Spleen (tissue), 11 donors: ENCODE measurements at regions not wholly inside any gene's neighbourhood (a gene's known extent, or its start where the extent isn't known, plus 50 kb on each side); places are given as distances from the start of the nearest gene placed in this dataset.
A peak's percentile ranks its signal among the peaks of the same experiment; 100 is the strongest.

Experiments used
- DNase-seq: peaks from one replicate; pipeline ENCODE4 v3.0.0-alpha.2; 2020
- H3K27ac ChIP-seq, 8 donors: fragments of 200-600 bp; sonication (generic) in 7 of 8; 1 replicate in 4 of 8; 2 replicates in 4 of 8; pipeline versions ENCODE4 v1.5.0 to v1.8.0; 2016 to 2021; ENCODE audit warnings: inconsistent platforms in 4 of 8, mild to moderate bottlenecking in 4 of 8, moderate library complexity in 1 of 8
- H3K27me3 ChIP-seq, 7 donors: fragments of 200-600 bp; sonication (generic) in 6 of 7; replicated peaks in 1 of 7; 1 replicate in 4 of 7; 2 replicates in 3 of 7; pipeline versions ENCODE4 v1.5.0 to v1.8.0; 2016 to 2021; ENCODE audit warnings: inconsistent platforms in 3 of 7, mild to moderate bottlenecking in 1 of 7
- H3K36me3 ChIP-seq, 6 donors: fragments of 200-600 bp; sonication (generic) in 5 of 6; 1 replicate in 4 of 6; 2 replicates in 2 of 6; pipeline versions ENCODE4 v1.5.0 to v1.8.0; 2016 to 2021; ENCODE audit warnings: inconsistent platforms in 2 of 6
- H3K4me1 ChIP-seq, 6 donors: fragments of 200-600 bp; sonication (generic) in 5 of 6; 1 replicate in 3 of 6; 2 replicates in 3 of 6; pipeline versions ENCODE4 v1.5.0 to v1.8.0; 2016 to 2021; ENCODE audit warnings: inconsistent platforms in 3 of 6
- H3K4me3 ChIP-seq, 8 donors: fragments of 200-600 bp; sonication (generic) in 7 of 8; 1 replicate in 4 of 8; 2 replicates in 4 of 8; pipeline versions ENCODE4 v1.5.0 to v1.8.0; 2016 to 2021; ENCODE audit warnings: inconsistent platforms in 4 of 8, mild to moderate bottlenecking in 4 of 8, moderate library complexity in 2 of 8
- H3K9me3 ChIP-seq, 8 donors: fragments of 200-600 bp; sonication (generic) in 7 of 8; 1 replicate in 4 of 8; 2 replicates in 4 of 8; pipeline versions ENCODE4 v1.5.0 to v1.8.0; 2016 to 2021; ENCODE audit warnings: inconsistent platforms in 4 of 8
- POLR2A ChIP-seq, 3 donors: fragments of 450-650 bp; IDR thresholded peaks; one replicate each; pipeline ENCODE4 v1.5.1; 2017; ENCODE audit warnings: antibody characterized with exemption in 3 of 3, mild to moderate bottlenecking in 1 of 3
- POLR2AphosphoS5 ChIP-seq, 3 donors: sonication (generic); formaldehyde crosslinking; IDR thresholded peaks; one replicate each; pipeline ENCODE4 v1.5.1; 2017; ENCODE audit warnings: antibody characterized with exemption in 3 of 3
- WGBS, 5 donors: extraction: QIAGEN DNeasy Blood & Tissue Kit in 3 of 5; methylation state at CpG; one replicate each; pipeline versions ENCODE4 v1.1.5 to v1.1.7; 2013 to 2018; 5-methylcytosine and 5-hydroxymethylcytosine counted together
- intact Hi-C: fragments of 100-400 bp; cut with DNase I; formaldehyde crosslinking; loops from one replicate; pipeline ENCODE4 v1.15.0; 2023; ENCODE audit warnings: low total_unique reads
- TF ChIP-seq, protein P1 (sequence below), 11 experiments: fragments of 200-600 bp in 7 of 11; fragments of 450-650 bp in 4 of 11; sonication (generic) in 4 of 11; IDR thresholded peaks in 8 of 11; conservative IDR thresholded peaks in 3 of 11; 1 replicate in 7 of 11; 2 replicates in 4 of 11; pipeline versions ENCODE4 v1.4.0 to v1.8.0; 2016 to 2021; ENCODE audit warnings: antibody characterized with exemption in 11 of 11, inconsistent platforms in 4 of 11, mild to moderate bottlenecking in 1 of 11
- donor health status: healthy with polysubstance abuse.
- donor health status: DM: no; HTN: no; CAD: no; lungs with moderate emphysema.
- donor health status: DM: no; HTN: no; CAD: no.
- donor health status: Bipolar disorder and iron deficiency.
- donor health status: healthy.
- donor health status: DM: no; HTN: no; CAD: no.
- donor health status: DM: yes; HTN: yes; CAD: no.

DNA sequence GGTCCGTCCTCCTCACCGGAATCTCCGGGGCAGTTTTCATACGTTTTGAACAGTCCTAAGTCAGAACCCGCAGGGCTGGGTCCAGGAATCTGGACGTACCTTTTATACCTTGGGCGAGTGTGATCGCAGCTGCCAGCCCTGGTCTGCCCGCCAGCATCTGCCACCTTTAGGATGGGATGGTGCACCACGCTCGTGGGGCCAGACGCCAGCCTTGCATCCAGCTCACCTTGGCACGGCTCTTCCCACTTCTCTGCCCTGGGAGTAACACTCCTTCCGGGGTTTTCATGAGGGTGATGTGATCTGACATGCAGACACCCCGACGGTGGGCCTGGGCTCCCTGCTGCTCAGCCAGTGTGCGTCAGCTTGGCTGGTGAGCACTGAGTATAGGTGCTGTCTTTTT lies 66.6 kb upstream of the ZNF469 start:
- TF ChIP-seq POLR2A (IDR thresholded peaks at IDR 0.05) (no peak), POLR2AphosphoS5 (IDR thresholded peaks at IDR 0.05) (no peak)
- TF ChIP-seq, protein P1, sequence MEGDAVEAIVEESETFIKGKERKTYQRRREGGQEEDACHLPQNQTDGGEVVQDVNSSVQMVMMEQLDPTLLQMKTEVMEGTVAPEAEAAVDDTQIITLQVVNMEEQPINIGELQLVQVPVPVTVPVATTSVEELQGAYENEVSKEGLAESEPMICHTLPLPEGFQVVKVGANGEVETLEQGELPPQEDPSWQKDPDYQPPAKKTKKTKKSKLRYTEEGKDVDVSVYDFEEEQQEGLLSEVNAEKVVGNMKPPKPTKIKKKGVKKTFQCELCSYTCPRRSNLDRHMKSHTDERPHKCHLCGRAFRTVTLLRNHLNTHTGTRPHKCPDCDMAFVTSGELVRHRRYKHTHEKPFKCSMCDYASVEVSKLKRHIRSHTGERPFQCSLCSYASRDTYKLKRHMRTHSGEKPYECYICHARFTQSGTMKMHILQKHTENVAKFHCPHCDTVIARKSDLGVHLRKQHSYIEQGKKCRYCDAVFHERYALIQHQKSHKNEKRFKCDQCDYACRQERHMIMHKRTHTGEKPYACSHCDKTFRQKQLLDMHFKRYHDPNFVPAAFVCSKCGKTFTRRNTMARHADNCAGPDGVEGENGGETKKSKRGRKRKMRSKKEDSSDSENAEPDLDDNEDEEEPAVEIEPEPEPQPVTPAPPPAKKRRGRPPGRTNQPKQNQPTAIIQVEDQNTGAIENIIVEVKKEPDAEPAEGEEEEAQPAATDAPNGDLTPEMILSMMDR (IDR thresholded peaks at IDR 0.05 in 8 of 11, conservative IDR thresholded peaks at IDR 0.05 in 3 of 11), result no peak
- peak overlapping the region in 3 of 8 donors; percentile 15 to 45 (median 42) for H3K27ac ChIP-seq
- peak overlapping the region in 1 of 8 donors; percentile 15 for H3K4me3 ChIP-seq
- intact Hi-C loops, result no loop called here
- no peaks in the 10 kb centered on the region for H3K36me3 ChIP-seq
- WGBS, 5 donors, result 62 to 87% (median 76%) methylated on average over 16 to 17 of the region's 17 CpGs
- peaks cover 4 to 40% (median 25%) of the 10 kb centered on the region in 6 donors for H3K4me1 ChIP-seq
- peaks cover 0 to 40% (median 0%) of the 10 kb centered on the region in 7 donors for H3K27me3 ChIP-seq
- DNase-seq, result no peak
- H3K9me3 ChIP-seq, result peaks cover 0 to 18% (median 10%) of the 10 kb centered on the region in 8 donors

DNA sequence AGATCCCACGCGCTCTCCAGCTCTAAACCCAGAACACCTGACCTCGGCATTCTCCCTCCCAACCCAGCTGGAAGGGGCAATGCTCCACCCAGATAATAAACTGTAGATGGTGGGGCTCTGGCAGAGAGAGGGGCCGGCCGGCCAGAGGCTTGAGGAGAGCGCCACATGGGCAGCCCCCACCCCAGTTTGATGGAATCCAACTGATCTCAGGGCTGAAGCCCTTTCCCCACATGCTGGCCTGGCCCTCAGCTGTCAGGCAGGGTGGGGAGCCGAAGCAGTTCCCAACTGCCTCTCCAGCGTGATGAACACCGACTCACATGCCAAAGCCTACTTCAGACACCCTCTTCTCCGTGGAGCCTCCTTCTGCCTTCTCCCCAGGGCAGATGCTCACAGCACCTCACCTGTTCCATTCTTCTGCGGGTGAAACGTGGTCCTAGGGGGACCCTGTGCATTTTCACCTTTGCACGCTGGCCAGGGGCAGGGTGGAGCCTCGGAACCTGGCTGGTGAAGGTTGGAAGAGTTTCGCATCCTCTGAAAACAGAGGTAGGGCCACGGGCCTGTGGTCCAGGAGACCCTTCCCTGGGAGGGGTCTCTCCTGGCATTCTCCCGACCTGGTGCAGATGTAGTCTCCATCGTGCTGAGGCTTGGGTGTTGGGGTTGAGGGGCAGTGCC lies 65.7 kb upstream of the ZNF469 start:
- H3K27ac ChIP-seq, result no peak overlapping the region
- H3K4me3 ChIP-seq, result no peak overlapping the region
- no peak for DNase-seq
- intact Hi-C loops, result no loop called here
- TF ChIP-seq POLR2AphosphoS5 (IDR thresholded peaks at IDR 0.05) (no peak), POLR2A (IDR thresholded peaks at IDR 0.05) (no peak)
- TF ChIP-seq, protein P1 (IDR thresholded peaks at IDR 0.05 in 8 of 11, conservative IDR thresholded peaks at IDR 0.05 in 3 of 11), result no peak
- H3K27me3 ChIP-seq, result peaks cover 0 to 40% (median 0%) of the 10 kb centered on the region in 7 donors
- H3K9me3 ChIP-seq, result peaks cover 0 to 12% (median 4%) of the 10 kb centered on the region in 8 donors
- 75 to 86% (median 85%) methylated on average over 16 to 18 of the region's 18 CpGs for WGBS, 5 donors
- no peaks in the 10 kb centered on the region for H3K36me3 ChIP-seq
- H3K4me1 ChIP-seq, result peaks cover 4 to 40% (median 25%) of the 10 kb centered on the region in 6 donors

DNA sequence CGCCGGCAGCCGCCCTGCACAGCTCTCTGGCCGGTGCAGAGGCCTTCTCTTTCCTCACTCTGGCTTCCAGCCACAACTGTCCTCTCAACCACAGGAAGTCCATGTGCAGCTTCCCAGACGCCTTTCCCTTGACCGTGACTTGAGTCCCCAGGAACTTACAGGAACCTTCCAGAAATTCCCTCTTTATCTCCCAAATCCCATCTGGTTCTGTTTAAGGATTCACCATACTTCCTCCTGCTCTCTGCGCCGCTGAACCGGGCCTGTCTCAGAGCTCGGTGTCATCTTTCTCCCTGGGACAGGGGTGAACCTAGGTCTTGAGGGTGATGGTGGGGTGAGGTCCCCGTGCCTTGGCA lies 65.2 kb upstream of the ZNF469 start:
- Histone ChIP-seq H3K4me1 (peaks cover 4 to 40% (median 25%) of the 10 kb centered on the region in 6 donors), H3K27me3 (peaks cover 0 to 40% (median 0%) of the 10 kb centered on the region in 7 donors), H3K9me3 (peaks cover 0 to 7% (median 0%) of the 10 kb centered on the region in 8 donors), H3K36me3 (no peaks in the 10 kb centered on the region), H3K27ac (peak overlapping the region in 3 of 8 donors; percentile 8 to 41 (median 36)), H3K4me3 (no peak overlapping the region)
- 58 to 69% (median 67%) methylated on average over 8 to 11 of the region's 11 CpGs for WGBS, 5 donors
- intact Hi-C loops, result no loop called here
- TF ChIP-seq, protein P1 (IDR thresholded peaks at IDR 0.05 in 8 of 11, conservative IDR thresholded peaks at IDR 0.05 in 3 of 11), result no peak
- peak in 1 of 3 donors; percentile 43 for TF ChIP-seq POLR2AphosphoS5 (IDR thresholded peaks at IDR 0.05)
- no peak for DNase-seq

DNA sequence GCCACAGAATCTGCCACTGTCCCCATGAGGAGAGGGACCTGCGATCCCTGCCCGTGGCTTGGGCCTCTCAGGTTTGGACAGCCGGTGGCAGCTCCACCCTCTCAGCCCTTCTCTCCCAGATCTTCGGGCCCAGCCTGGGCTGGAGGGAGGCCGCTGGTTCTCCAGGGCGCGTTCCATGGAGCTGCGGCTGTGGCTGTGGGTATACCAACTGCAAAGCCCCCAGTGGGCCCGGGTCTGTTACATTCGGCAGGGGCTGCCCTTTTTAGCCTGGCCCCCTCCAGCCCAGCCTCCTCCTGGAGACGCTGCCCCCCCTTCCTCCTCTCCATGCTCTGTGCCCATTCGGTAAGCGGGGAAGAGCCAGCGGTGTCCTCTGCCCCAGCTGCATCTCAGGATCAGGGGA lies 64.7 kb upstream of the ZNF469 start:
- TF ChIP-seq, protein P1 (IDR thresholded peaks at IDR 0.05 in 8 of 11, conservative IDR thresholded peaks at IDR 0.05 in 3 of 11), result no peak
- H3K4me3 ChIP-seq, result no peak overlapping the region
- peaks cover 4 to 40% (median 25%) of the 10 kb centered on the region in 6 donors for H3K4me1 ChIP-seq
- peak overlapping the region in 3 of 8 donors; percentile 8 to 41 (median 36) for H3K27ac ChIP-seq
- WGBS, 5 donors, result 79 to 90% (median 80%) methylated on average over 14 of the region's 14 CpGs
- no peaks in the 10 kb centered on the region for H3K36me3 ChIP-seq
- peaks cover 0 to 40% (median 0%) of the 10 kb centered on the region in 7 donors for H3K27me3 ChIP-seq
- intact Hi-C loops, result no loop called here
- peaks cover 0 to 5% (median 0%) of the 10 kb centered on the region in 8 donors for H3K9me3 ChIP-seq
- DNase-seq, result no peak
